ENCODE measurements at regions not wholly inside any gene's neighbourhood (a gene's known extent, or its start where the extent isn't known, plus 50 kb on each side); places are given as distances from the start of the nearest gene placed in this dataset.

DNA sequence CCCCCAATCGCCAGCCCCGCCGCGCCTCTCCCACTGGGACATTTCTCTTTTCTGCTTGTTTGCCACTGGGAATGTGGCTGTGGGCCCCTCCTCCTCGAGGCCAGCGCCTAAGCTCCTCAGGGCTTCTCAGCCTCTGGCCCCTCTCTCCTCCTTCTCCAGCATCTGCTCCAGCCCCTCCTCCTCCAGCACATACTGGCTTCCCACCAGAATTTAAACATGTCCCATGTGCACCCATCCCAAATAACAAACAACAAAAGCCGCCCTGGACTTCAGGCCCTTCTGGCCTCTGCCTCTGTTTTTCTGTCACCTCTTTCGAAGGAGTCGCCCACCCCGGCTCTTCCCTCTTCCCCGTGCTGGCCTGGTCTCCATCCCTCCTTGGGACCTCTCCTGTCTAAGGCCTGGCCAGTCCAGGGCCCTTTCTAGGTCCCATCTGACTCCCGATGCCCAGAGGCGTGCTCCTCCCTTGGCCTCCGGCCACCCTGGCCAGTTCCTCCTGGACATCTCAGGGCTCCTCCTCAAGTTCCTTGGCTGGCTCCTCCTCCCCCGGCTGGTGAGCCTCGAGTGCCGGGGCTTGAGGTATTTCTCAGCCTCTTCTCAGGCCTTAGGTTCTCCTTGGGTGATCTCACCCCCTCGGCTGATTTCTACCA is 94.6 kb upstream of the SLC6A6 start:
- no peak overlapping the region for H4K8ac ChIP-seq (ENCODE audit: extremely low read depth, insufficient read depth, low read length)
- H2BK20ac ChIP-seq (ENCODE audit: low read length), result no peak overlapping the region
- no peak overlapping the region for H4K5ac ChIP-seq (ENCODE audit: insufficient read length, low read depth, low read length)
- H3K36me3 ChIP-seq (ENCODE audit: control insufficient read depth in 2 of 4, insufficient read depth in 4 of 4, low read length in 3 of 4), result no peaks in the 10 kb centered on the region
- no peak for TF ChIP-seq SIN3A (conservative IDR thresholded peaks at IDR 0.05 in 1 of 2, IDR thresholded peaks at IDR 0.05 in 1 of 2; ENCODE audit: low read depth in 1 of 2, low read length in 2 of 2)
- no peak for TF ChIP-seq SP2 (IDR thresholded peaks at IDR 0.05; ENCODE audit: low read length)
- TF ChIP-seq CEBPB (IDR thresholded peaks at IDR 0.05; ENCODE audit: low read depth, low read length), result no peak
- no peak for TF ChIP-seq BCL11A (IDR thresholded peaks at IDR 0.05; ENCODE audit: low read depth in 2 of 2, low read length in 2 of 2)
- no peak for TF ChIP-seq EGR1 (IDR thresholded peaks at IDR 0.05; ENCODE audit: borderline replicate concordance, low read depth, low read length)
- no peak for TF ChIP-seq ASH2L (IDR thresholded peaks at IDR 0.05; ENCODE audit: low read length)
- TF ChIP-seq ATF2 (IDR thresholded peaks at IDR 0.05; ENCODE audit: low read length), result no peak
- TF ChIP-seq MAX (IDR thresholded peaks at IDR 0.05), result no peak
- TF ChIP-seq NRF1 (IDR thresholded peaks at IDR 0.05; ENCODE audit: low read depth, low read length), result no peak
- no peak overlapping the region for H2AFZ ChIP-seq (ENCODE audit: low read length)
- peaks cover 0 to 3% (median 0%) of the 10 kb centered on the region in 4 experiments; a peak in 1 of 7 replicates for H3K4me1 ChIP-seq (replicated peaks in 1 of 4; ENCODE audit: control insufficient read depth in 3 of 4, insufficient read depth in 4 of 4, low read length in 3 of 4)
- H4K20me1 ChIP-seq (replicated peaks in 1 of 2; ENCODE audit: control insufficient read depth in 1 of 2, insufficient read depth in 2 of 2, low read length in 2 of 2), result no peaks in the 10 kb centered on the region
- no peak for FAIRE-seq
- no peak for DNase-seq (ENCODE audit: low read depth in 1 of 2, low spot score in 2 of 2)
- no peak overlapping the region for H3K18ac ChIP-seq (ENCODE audit: extremely low read depth, low read length)
- H3K4me2 ChIP-seq (ENCODE audit: insufficient read depth in 1 of 2, low read depth in 2 of 2, low read length in 2 of 2), result no peak overlapping the region
- peaks cover 0 to 2% (median 0%) of the 10 kb centered on the region in 4 experiments; a peak in 1 of 7 replicates for H3K27me3 ChIP-seq (replicated peaks in 1 of 4; ENCODE audit: control insufficient read depth in 3 of 4, extremely low read depth in 1 of 4, insufficient read depth in 3 of 4, low read length in 3 of 4)
- H2BK120ac ChIP-seq (replicated peaks; ENCODE audit: low read depth, low read length), result no peak overlapping the region
- H2AK5ac ChIP-seq (ENCODE audit: low read depth, low read length), result no peak overlapping the region
- H4K91ac ChIP-seq (replicated peaks; ENCODE audit: insufficient read length, low read length), result peak overlapping the region; percentile 49
- H3K23ac ChIP-seq (ENCODE audit: insufficient read length), result no peak overlapping the region
- H2BK5ac ChIP-seq (ENCODE audit: low read depth, low read length), result no peak overlapping the region
- H3K56ac ChIP-seq (replicated peaks; ENCODE audit: insufficient read length, low read depth, low read length), result no peak overlapping the region
- H3K79me1 ChIP-seq (ENCODE audit: low read depth, low read length), result no peaks in the 10 kb centered on the region
- H3K4me3 ChIP-seq (ENCODE audit: extremely low read depth in 1 of 4, insufficient read depth in 2 of 4, low read depth in 3 of 4, low read length in 4 of 4), result no peak overlapping the region
- H3K9me3 ChIP-seq (ENCODE audit: insufficient read depth in 2 of 2, low read depth in 1 of 2, low read length in 1 of 2), result no peaks in the 10 kb centered on the region
- no peak overlapping the region for H2BK12ac ChIP-seq (ENCODE audit: low read depth, low read length)
- H2BK15ac ChIP-seq (ENCODE audit: low read length), result no peak overlapping the region
- H3K14ac ChIP-seq (ENCODE audit: insufficient read length), result no peak overlapping the region
- no peak overlapping the region for H3K27ac ChIP-seq (ENCODE audit: low read depth, low read length)
- H3K79me2 ChIP-seq (ENCODE audit: control insufficient read depth in 1 of 2, insufficient read depth in 2 of 2, low read length in 2 of 2), result no peaks in the 10 kb centered on the region
- H3K23me2 ChIP-seq (ENCODE audit: low read depth, low read length), result 0 out of 2 replicates have a peak, but pooled peaks cover 2% of the 10 kb centered on the region
- 94% methylated on average over 14 of the region's 18 CpGs; no CpG with 5 or more reads in 1 of the 2 experiments for WGBS, 2 experiments (ENCODE audit: extremely low coverage in 1 of 2, insufficient coverage in 1 of 2, insufficient read length in 1 of 2, insufficient replicate concordance in 2 of 2, low coverage in 1 of 2, low lambda C conversion rate in 2 of 2, missing lambda C conversion rate in 1 of 2)
- POLR2A ChIA-PET (ENCODE audit: partially characterized antibody), result interaction anchor here (1.5 kb wide), 2 partner anchors 40 to 183 kb away, joined by 3 read pairs; partner anchors contain the start of genes CHCHD4 and TMEM43
- CTCF ChIA-PET (ENCODE audit: partially characterized antibody), result interaction anchor here (0.6 to 1.6 kb wide), 4 partner anchors 19 to 158 kb away, joined by 3 read pairs; no protein-coding TSS in a partner anchor
- H3K4ac ChIP-seq (replicated peaks; ENCODE audit: insufficient read length, low read depth, low read length), result no peak overlapping the region
- no peak overlapping the region for H3K9ac ChIP-seq (replicated peaks in 1 of 4; ENCODE audit: extremely low read depth in 1 of 4, low read depth in 3 of 4, low read length in 3 of 4)

Data from H1 (cell line).